ENCODE measurements at regions not wholly inside any gene's neighbourhood (a gene's known extent, or its start where the extent isn't known, plus 50 kb on each side); places are given as distances from the start of the nearest gene placed in this dataset.
"Not testable (repeated sequence)": the region's sequence is repeated elsewhere in the genome, so short reads cannot be mapped to it uniquely, and the experiment has no call there.

DNA sequence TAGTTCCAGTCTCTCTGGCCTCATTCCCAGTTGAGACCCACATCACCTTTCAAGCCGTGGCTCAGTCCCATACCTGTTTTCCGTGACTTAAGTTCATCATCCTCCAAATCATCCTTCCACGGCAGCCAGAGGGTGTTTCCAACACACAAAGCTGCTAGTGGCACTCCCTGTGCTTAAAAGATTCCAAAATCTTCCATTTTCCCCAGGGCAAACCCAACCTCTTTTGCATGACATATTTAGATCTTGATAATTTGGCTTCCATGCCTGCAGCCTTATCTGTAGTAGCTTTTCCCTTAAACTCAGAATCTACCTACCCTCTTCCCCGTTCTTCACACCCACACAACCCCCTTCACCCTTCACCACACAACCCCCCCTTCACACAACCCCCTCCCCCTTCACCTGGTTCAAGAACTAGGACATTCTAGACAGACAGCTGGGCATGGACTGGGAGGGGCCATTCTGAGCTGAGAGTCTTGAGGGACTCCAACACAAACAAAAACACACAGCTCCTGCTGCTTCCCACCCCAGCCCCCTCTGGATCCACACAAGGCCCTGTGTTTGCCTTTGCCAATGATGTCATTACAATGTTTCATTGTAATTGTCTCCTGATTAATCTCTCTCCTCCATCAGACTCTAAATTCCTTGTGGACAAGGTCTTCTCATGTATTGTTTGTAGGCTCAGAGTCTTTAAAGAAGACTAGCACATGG lies 268.2 kb downstream of the SH3GL2 start:
- DNase-seq: no peak

DNA sequence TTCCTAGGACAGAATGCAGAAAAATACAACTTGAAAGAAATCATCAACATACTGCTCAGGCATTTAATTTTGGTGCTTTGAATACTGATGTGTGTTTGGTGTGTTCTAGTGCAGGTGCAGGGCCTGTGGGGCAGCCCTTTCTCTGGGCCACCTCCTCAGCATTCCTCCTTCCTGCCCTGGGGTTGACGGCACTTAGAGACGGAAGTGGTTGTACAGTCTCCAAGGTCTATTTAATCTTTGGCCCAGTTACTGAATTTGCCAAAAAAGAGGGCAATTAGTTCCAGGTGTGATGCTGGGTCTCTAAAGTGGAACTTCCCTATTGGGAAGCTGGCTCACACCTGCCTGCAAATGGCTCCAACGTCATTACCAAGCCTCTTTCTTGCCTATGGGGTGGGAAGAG lies 269.0 kb downstream of the SH3GL2 start:
- no peak for DNase-seq

DNA sequence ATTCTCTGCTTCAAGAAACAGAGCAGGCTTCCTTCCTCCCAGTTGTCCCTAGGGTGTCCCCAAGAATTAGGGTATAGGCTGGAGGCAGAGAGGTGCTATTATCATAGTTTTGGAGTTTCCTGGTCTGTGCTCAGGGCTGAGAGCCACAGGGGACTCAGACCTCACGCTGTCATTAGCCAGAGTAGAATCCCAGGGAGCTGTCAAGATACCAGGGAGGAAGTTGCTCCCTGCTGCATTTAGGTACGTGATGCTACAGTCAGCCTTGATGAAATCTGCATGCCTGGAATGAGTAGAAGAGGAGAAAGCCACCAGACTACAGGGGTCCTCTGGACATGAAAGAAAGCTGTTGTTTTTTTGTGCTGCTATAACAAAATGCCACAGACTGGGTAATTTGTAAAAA lies 273.2 kb downstream of the SH3GL2 start:
- DNase-seq: no peak

DNA sequence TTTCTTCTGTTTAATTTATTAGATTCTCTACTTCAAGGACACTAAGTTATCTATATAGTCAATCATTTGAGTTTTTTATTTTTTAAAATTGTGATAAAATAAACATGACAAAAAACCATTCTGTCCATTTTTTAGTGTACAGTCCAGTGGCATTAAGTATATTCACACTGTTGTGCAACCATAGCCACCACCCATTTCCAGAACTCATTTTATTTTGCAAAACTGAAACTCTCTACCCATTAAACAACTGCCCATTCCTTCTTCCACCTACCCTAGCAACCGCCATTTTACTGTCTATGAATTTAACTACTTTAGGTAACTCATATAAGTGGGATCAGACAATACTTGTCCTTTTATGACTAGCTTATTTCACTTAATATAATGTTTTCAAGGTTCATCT lies 275.6 kb downstream of the SH3GL2 start:
- no peak for DNase-seq

DNA sequence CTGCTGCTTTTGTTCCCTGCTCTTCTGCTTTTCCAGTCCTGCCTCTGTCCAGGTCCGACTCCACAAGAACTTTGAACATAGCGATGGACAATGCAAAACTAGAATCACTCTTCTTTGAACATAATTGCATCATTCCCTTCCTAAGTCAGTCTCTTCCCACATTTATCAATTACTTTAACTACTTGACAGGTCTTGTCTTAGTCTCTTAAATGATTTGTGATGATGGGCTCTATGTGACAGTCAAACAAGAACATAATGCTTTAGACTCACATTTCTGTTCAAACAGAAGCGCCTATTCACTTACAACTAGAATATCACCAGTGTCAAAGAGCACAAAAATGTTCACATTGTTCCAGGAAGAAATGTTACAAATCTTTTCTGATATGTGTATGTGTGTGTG lies 278.1 kb downstream of the SH3GL2 start:
- no peak for DNase-seq

DNA sequence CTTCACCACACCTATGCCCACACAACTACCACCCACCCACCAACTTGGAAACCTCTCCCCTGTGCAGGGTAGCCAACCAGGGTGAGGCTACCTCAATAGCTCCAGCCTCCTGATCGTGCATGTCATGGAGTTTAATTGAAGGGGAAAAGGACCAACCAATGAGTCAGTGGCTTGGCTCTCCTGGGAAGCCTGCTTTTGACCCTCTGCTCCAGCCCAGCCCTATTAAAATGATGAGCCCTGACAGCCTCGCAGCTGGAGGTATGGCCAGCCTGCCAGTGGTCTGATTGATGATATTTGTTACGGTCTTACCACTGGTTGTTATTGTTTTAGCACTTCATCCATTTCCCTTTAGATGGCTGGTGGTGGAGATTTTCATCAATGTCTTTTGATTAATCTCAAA lies 280.4 kb downstream of the SH3GL2 start:
- no peak for DNase-seq

DNA sequence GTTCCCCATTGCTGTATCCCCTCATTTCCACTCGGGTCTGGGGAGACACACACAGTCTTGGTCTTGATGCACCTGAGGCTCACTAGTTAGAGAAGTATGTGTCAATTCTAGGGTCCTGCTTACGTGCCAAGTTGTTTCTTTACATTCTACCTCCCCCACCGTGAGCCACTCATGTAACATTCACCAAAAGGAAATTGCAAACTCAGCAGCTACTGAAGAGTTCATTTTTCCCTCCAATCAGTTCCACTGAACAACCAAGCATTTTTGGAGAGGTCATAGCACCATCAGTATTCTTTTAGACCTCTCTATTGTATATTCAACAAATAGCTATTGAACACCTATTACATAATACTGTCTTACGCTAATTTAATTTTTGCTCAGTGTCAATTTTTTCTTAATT lies 281.1 kb downstream of the SH3GL2 start:
- DNase-seq: no peak

DNA sequence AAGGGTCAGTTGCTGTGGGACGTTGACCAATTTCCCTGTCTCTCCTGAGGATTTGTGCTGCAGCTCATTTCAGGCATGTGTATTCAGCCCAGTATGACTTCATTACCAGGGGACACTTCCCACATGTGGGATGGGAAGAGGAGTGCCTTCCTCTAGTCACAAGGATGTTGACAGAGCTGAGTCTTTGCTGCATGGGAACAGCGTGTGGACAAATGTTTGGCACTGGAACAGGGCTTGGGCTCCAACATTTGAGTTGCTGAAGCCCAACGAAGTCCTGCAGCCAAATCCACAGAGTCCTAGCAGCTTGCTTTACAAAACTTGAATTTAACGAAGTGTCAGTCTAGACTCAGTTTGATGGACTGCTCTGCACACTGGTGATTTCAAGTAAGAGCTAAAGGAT lies 283.2 kb downstream of the SH3GL2 start:
- DNase-seq: no peak

DNA sequence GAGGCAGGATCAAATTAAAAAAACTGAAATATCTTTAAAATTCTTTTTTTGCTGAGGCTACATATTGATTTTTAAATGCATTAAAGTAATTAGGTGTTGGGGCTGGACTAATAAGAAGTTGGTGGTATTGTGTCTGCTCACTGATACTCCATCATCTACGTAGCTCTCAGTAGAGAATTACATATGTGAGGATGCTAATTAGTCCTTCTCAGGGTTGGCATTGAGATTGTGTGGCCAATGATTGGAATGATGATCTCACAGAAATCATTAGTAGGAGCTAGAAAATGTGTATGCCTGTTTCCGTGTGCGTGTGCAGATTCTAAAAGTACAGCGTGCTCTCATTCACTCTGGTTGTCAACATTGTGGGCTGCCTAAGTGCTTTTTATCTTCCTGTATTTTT lies 283.8 kb downstream of the SH3GL2 start:
- DNase-seq: no peak

DNA sequence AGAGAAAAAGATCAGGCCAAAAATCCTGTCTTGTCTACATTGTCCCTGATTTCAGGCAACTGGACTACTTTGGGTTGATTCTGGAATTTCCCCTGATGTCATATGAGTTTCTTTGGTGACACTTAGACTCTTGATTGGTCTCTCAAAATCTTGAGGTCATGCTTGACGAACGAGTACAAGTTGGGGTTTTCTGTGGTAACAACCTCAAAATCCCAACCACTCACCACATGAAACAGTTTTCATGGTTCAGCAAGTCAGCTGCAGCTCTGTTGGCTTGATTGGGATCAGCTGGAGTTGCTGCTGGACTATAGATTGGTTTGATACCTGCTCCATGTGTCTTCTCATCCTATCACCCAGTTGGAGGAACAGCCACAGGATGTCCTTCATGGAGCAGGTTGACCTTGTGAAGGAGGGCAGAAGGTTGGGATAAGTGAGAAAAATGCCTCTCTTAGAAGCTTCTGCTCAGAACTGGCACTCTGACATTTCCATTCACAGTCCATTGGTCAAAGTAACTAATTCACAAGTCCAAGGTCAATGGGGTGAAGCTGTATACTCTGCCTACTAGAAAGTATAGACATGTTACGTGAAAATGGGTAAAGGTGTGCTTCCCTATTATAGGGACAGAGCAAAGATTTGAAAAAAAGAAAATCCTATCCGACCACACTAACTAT lies 284.5 kb downstream of the SH3GL2 start:
- no peak for DNase-seq

DNA sequence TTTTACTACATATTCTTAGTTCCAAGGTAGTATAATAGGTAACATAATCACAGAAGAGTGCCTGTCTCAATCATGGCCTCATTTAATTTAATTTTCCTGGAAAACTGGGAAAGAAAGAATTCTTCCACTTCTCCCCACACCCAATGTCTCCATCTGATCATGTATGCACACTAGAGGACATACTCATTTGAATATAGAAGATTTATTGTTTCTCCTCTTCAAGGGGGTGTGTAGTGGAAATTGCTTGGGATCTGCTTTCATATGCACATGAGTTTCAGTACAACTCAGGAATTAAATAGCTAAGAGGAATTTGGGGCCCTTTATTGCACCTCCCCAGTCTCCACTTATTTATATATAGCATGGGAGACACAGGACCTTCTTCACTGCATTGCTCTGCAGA lies 285.1 kb downstream of the SH3GL2 start:
- DNase-seq: no peak

DNA sequence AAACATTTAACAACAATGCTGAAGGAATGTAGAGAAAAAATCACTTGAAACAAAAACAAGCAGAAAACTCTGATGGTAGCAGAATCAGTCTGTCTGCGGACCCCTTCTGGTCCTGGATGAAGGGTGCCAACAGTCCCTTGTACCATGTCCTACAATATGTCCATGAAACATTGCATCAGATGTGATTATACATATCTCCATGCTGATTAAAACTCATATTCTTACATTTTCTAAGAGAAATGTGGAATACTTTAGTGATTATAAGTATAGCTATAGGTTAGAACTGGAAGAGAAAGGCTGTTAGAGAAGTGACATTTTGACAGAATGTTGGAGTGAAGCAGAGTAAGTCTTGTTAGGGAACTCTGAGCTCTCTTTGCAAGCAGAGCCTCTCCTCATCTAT lies 286.1 kb downstream of the SH3GL2 start:
- no peak for DNase-seq

DNA sequence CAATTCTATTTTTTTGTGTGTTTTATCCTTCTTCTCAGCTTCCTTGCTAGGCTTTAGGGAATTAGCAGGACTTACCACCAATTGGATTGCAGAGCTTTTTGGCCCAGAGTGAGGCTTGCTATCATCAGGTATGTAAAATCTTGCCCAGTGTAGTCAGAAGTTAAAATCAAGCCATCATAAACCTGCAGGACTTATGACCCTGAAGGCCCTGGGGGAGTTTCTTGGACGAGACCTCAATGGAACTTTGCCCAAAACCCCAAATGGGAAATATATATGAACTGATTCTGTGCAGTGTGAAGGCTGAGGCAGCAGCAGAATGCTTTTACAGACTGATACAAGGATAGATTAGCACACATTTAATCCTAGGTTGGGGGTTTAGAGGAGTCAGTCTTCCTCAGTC lies 287.0 kb downstream of the SH3GL2 start:
- DNase-seq: no peak

DNA sequence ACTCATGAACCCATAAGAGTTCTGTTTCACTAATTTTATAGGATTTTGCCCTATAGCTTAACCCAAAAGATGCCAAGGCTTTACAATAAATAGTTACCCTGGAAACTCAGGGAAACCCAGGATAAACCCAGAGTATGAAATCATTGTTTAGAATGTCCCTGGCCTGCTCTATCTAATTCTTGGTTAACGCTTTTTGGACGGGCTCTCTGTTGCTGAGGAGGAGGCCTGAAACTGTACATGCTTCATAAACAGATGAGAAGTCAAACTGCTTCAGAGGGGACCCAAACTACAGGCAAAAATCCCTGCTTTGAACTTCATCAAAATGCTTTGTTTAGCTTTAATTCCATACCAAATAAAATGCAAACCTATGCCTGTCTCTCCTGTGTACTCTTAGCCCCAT lies 291.9 kb downstream of the SH3GL2 start:
- DNase-seq: no peak

DNA sequence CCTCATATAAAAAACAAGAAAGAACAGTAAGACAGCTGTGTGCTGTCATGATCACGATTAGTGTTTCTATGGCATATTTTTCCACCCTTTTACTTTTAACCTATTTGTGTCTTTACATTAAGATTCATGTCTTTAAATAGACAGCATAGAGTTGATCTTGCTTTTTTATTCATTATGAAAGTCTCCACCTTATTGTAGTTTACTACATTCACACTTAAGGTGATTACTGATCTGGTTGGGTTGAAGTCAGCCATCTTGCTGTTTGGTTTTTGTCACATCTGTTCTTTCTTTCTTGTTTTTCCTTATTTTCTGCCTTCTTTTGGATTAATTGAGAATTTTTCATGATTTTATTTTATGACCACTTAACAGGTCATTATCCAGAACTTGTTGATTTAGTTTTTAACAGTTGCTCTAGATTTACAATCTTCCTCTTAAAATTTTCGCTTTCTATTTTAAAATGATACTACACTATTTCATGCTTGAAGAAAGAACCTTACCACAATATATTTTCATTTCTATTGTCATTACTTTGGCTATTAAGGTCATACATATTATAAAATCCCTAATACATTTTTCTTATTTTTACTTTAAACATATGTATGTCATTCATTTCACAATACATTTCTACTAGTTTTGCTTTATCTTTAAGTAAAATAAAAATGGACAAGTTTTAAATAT lies 292.5 kb downstream of the SH3GL2 start:
- no peak for DNase-seq

DNA sequence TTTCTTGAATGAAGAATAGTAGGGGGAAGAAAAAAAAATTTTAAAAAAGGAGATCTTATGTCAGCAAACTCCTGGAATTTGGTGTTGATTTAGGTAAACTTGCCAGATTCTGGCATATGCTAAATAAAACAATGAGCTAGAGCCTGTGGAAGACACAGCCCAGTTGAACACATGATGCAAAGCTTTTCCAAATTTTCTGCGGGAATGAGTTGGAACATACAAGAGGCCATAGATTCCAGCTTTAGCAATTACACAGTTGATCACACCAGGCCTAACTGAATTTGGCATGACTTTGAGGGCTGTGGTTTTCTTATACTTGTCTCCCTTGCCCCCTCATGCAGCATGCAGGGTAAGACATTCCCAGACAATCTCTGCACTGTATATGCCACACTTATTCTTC lies 297.0 kb downstream of the SH3GL2 start:
- no peak for DNase-seq

DNA sequence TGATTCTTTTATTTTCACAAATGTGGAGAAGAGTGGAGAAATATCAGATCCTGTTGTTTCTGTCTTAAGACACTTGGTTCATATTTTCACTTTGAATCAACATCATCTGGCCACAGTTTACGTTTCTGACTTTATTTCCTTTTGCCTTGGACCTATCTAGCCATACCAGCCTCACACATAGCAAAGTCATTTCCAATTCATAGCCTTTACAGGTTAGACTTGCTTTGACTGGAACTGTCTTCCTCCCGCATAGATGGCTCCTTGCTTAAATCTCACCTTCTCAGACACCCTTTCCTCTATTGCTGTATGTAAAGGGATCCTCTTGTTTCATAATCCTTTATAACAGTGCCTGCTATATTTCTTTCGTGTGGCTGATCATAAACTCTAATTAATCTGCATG lies 297.8 kb downstream of the SH3GL2 start:
- DNase-seq: no peak

DNA sequence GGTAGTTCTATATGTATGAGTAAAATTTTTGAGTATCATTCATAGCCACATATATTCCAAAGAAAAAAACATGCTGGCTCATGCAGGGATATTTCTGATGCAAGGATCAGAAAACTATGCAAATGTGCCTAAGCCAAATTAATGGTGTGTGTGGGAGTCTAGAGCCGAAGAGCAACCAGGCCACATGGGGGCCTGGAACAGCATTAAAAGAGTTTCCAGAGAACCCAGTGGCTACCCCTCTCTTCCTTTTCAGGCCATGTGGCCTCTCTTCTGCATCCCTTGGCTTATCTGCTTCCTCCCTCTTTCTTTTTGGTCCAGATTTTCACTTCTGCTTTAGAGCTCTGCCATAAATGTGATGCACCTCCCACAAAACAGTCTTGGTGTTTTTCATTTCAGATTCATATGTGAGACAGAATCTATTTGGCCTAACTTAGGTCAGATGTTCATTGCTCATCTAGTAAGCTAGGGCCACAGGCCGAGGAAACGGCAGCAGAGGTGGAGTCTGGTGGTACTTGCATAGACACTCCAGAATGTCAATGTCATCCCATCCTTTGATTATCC lies 300.0 kb downstream of the SH3GL2 start:
- no peak for DNase-seq

DNA sequence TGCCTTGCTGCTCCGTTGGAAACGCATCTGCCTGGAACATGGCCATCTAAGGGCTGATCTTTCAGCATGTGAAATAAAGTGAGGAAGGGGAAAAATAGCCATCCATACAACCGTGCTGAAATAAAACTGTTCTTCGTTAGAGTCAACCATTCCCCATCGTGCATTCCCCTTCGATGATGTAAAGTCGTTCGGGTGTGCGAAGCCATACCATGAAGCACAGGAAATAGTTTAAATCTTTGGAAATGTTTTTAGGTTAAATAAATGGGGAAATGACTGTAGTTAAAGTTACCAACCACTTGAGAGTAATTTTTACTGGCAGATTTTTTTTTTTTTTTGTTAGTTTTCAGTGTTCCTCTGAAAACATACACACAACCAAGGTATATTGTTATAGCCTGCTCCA lies 302.5 kb downstream of the SH3GL2 start:
- DNase-seq: no peak

DNA sequence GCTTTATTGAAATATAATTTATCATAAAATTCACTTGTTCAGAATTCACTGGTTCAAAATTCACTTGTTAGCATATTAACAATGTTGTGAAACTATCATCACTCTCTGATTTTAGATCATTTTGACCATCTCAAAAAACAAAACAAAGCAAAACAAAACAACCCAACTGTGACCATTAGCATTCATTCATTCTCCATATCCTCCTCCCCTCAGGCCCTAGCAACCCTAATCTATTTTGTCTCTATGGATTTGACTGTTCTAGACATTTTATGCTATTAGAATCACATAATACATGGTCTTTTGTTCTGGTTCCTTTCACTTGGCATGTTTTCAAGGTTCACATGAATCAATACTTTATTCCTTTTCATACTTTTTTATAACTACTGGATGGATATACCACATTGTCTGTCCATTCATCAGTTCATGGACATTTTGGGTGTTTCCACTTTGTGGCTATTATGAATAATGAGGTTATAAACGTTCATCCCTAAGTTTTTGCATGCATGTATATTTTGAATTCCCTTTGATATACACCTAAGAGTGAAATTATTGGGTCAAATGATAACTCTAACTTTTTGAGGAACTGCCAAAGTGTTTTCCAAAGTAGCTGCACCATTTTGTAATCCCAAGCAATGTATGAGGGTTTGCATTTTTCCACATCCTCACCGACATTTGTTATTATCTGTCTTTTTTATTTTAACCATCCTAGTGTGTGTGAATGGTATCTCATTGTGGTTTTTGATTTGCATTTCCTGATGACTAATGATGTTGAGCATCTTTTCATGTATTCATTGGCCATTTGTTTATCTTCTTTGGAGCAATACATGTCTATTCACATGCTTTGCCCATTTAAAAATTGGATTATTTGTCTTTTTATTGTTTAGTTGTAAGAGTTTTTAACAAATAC lies 304.1 kb downstream of the SH3GL2 start:
- no peak for DNase-seq

DNA sequence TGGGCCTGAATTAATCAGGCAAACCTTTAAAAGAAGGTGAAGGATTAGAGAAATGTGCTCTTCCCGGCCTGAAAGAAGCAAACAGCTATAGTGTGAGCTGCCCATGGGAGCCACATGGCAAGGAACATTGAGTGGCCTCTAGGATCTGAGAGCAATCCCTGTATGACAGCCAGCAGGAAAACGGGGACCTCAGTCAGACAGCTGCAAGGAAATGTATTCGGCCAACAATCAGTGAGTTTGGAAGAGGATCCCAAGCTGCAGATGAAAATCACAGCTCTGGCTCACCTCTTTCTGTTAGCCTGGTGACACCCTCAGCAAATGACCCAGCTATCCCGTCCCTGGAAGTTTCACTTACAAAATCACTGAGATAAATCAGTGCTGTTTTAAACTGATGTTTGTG lies 309.2 kb downstream of the SH3GL2 start:
- DNase-seq: no peak

DNA sequence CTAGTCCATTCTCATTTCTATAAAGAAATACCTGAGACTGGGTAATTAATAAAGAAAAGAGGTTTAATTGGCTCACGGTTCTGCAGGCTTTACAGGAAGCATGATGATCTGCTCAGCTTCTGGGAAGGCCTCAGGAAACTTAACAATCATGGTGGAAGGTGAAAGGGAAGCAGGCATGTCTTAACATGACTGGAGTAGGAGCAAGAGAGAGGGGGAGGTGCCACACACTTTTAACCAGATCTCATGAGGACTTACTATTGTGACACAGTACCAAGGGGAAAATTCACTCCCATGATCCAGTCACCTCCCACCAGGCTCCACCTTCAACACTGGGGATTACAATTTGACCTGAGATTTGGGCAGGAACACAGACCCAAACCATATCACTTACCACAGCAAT lies 310.1 kb downstream of the SH3GL2 start:
- not testable (repeated sequence) for DNase-seq

Data from NK-92 treated with Interleukin-12 subunit alpha and Interleukin-12 subunit beta, amount 100 ng/mL, for 24 hours (cell line).